CD4-positive, alpha-beta T cell treated with Interleukin-21 for 1 hour (primary cell): ENCODE measurements at regions not wholly inside any gene's neighbourhood (a gene's known extent, or its start where the extent isn't known, plus 50 kb on each side); places are given as distances from the start of the nearest gene placed in this dataset.

Experiments used
- DNase-seq: peaks from one replicate; pipeline ENCODE4 v3.0.0-alpha.2; 2020

GRCh38 chr4:121221608-121222007, 57.5 kb upstream of the TNIP3 start:
- peak; percentile 36 for DNase-seq

GRCh38 chr4:121221201-121221600, 57.1 kb upstream of the TNIP3 start:
- DNase-seq: no peak

DNA sequence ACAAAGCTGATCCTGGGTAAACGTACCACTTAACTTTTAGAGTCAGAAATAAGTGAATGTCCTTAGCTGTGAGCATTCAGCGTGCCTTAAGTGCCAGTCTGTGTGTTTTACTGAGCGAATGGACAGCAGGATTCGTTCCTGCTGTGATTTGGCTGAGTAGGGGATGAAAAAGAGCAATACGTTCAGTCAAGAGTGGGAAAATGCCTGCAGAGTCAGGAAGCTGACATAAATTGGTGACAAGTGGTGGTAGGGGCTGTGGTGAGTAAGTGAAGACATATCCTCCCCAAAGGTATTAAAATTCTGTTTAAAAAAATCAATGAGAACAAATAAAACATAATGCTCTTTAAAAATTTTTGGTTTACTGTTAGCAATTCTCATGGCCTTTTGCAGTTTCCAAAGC, 56.6 kb upstream of the TNIP3 start:
- DNase-seq: peak; percentile 31

DNA sequence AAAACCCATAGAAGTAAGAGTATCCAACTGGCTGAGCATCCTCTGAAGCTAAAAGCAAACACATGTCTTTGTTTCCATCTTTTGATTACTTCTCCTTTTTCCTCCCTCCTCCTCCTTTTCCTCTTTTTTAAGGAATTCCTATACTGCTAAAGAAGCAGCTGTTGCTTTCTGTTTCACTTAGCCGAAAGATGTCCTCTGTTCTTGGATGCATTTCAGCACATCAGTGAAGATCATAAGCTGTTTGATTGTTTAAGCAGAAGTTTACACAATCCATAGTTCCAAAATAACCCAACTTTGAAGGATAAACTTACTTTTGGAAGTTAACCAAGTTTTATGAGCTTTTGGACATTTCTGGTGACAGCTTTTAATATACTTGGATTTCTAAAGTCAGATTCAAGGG, 55.1 kb upstream of the TNIP3 start:
- no peak for DNase-seq

DNA sequence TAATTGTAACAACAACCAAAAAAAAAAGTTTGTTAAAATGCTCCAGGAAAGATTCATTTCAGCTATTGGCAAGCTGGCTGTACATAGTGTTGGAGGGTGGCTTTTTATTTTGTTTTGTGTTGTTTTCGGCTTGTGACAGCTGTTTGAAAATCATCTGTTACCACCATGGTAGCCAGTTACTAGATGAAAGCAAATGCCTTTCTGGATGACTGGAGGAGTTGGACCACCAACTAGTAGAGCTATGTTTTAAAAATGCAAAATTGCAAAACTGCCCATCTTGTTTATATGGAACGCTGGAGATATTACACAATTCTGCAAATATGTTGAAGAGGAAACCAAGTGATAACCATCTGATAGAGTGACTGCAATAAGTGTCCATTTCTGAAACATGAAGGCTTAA, 53.2 kb upstream of the TNIP3 start:
- DNase-seq: no peak

- peak; percentile 25 for DNase-seq
These were observed 52.3 kb upstream of the TNIP3 start for GRCh38 chr4:121216461-121216860.

- DNase-seq: no peak
These were observed 49.8 kb upstream of the TNIP3 start for GRCh38 chr4:121213940-121214339.
